T-helper 1 cell treated with Interleukin-12 subunit alpha and Interleukin-12 subunit beta and Interleukin-4 antibody, amounts not matched to agents 30 ng/mL and 1 ng/mL, for 36 hours (primary cell): ENCODE measurements at regions not wholly inside any gene's neighbourhood (a gene's known extent, or its start where the extent isn't known, plus 50 kb on each side); places are given as distances from the start of the nearest gene placed in this dataset.

ENCODE experiments used
- intact Hi-C: fragments of 100-400 bp; cut with micrococcal nuclease; formaldehyde crosslinking; loops from one replicate; pipeline ENCODE4 v1.15.1; 2024

DNA sequence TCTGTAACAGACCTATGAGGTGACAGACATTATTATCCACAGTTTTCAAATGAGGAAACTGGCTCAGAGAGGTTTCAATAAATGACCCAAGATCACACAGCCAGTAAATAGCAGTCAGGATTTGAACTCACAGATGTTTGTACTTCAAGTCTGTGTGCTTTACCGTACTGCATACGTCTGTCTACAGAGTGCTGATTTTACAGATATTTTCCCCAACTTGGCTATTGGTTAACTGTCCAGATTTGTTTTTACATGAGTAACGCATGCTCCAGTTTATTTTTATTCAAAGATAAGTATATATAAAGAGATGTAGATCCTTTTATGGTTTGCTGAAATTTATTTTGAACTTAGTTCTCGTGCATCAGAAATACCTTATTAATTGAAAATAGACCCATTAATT lies 65.7 kb upstream of the SLC38A2 start:
- intact Hi-C loops, result no loop called here

DNA sequence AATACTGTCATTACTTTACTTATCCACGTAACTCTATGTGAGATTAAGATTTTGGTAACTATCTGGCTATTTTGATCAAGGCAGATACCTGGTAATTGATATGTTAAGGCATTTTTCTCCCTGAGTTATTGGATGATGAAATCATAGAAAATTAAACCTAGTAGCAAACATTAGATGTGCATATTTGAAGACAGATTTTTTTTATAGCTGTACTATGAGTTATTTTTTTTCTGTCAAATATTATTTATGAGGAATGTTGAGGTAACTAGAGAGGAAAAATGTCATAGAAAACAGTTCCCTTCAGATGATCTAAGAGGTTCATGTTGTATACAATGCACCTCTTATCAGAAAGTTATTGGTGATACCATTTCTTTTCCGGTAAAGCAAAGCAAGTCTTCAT lies 64.9 kb upstream of the SLC38A2 start:
- intact Hi-C loops, result no loop called here

DNA sequence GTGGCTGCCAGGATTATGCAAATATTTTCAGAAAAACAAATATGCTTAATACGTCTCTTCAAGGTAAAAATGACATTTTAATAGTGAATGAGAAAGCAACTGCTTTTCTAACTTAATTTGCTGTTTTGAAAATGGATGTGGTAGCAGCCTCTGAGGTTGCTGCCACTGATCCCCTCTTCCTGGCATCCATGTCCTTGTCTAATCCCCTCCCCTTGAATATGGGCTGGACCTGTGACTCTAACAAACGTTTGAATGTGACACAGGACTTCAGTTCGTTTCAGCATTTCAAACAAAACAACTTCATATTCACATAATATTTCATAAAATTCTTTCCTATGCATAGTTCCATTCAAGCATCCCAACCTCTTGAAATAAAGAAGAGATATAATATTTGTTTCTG lies 64.2 kb upstream of the SLC38A2 start:
- intact Hi-C loops, result no loop called here

DNA sequence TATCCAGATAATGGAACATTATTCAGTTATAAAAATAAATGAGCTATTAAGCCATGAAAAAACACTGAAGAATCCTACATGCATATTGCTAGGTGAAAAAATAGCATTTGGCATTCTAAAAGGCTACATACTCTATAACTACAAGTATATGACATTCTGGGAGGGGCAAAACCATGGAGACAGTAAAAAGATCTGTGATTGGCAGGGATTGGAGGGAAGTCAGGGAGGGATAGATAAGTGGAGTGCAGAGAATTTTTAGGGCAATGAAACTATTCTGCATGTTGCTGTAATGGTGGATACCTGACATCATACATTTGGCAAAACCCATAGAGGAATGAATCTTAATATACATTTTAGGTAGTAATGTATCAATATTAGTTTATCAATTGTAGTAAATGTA lies 63.1 kb upstream of the SLC38A2 start:
- intact Hi-C loops, result no loop called here

DNA sequence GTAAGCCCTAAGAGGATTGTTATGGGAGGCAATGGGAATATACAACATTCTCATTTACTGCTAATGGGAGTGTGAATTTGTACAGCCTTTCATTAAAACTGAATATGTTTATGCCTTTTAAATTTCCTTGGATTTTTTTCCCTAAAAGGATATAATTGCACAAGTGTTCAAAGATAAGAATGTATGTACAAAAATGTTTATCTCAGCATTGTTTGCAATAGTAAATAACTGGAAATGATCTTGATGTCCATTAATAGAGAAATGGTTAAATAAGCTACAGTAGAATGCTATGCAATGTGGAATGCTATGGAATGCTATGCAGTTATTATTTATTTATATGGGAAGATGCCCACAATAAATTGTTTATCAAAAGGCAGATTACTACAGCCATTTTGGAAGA lies 62.5 kb upstream of the SLC38A2 start:
- intact Hi-C loops, result no loop called here

DNA sequence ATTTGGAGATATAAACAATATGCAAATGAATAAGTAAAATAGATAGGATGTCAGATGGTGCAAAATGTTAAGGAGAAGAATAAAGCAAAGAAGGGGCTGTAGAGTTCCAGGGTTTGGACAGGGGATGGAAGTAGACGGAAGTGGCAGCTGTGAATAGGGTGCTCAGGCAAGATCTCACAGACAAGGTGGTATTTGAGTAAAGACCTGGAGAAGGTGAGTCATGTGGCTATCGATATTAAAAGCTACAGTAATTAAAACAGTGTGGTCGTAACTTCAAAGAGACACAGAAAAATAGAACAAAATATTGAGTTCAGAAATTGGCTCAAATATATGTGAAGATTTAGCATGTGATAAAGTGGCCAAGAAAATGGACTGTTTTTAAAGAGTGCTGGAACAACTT lies 61.3 kb upstream of the SLC38A2 start:
- intact Hi-C loops, result no loop called here

DNA sequence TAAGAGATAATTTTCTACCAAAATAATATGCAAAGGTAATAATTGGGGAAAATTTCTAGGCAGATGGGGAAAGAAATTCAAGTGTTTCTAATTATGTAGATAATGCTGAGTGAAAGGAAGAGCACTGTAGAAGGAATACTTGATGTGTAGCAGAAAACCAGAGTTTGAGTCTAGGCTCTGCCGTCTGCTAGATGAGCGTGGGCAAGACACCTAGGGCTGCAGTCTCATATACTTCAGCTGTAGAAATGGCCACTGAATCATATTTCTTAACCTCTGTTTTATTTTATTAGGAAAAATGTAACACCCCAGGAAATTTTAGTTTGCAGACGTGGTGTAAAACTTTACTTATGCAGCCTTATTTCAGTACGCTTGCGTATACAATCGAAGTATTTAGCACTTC lies 59.8 kb upstream of the SLC38A2 start:
- intact Hi-C loops, result no loop called here

DNA sequence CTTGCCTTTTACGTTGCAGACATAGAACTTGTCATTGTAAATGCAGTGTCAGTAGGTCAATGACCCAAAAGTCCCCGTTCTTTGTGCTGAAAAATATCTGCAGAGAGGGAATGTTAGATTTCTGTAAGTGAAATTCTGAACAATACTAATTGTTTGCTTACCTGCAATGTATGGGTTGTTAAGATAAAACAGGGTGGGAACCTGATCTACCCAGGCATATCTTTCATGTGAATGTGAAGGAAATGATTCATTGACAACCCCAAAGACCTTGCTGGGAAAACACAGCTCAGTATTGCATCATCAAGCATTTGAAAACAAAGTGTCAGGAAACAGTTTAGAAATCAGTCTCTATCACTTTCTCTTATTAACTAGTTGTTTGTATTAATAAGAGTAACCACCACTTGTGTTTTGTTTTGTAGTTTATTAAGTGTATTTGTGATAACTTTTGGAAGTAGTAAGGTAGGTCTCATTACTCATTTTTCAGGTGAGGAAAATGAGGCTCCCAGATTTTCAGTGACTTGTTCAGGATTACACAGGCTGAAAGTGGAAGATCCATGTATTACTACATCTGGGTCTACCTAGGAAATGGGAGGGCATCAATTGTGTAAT lies 57.9 kb upstream of the SLC38A2 start:
- intact Hi-C loops, result loop anchor here (1.0 to 2.0 kb wide), 3 partner anchors 26 to 57 kb away; no protein-coding TSS in a partner anchor
